HG02870 (cell line): ENCODE measurements at regions not wholly inside any gene's neighbourhood (a gene's known extent, or its start where the extent isn't known, plus 50 kb on each side); places are given as distances from the start of the nearest gene placed in this dataset.
A peak's percentile ranks its signal among the peaks of the same experiment; 100 is the strongest.

Experiments
- ATAC-seq: cut with Tn5 transposase; IDR thresholded peaks from one replicate; pipeline ENCODE4 v1.9.1; 2021; ENCODE audit warnings: mild to moderate bottlenecking, moderate library complexity; ENCODE audit not compliant: unreplicated experiment

GRCh38 chr4:142960867-142961644 lies 115.0 kb upstream of the INPP4B start:
- no peak for ATAC-seq

DNA sequence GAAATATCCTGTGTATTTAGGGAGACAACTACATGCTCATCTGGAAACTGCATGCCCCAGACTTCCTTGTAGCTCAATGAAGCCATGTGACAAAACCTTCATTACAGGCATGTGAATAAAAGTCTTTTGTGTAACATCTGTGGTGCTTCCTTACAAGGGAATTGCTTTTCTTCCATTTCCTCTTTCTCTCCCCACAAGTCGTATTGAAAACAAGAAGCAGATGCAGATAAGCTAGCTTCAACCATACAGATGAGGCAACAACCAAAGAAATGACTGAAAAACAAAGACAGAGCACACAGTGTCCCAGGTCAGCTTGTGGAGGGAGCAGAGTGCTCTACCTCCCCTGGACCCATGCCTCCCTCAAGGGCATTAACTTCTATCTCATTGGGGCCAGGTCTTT lies 115.8 kb upstream of the INPP4B start:
- peak; percentile 82 for ATAC-seq

DNA sequence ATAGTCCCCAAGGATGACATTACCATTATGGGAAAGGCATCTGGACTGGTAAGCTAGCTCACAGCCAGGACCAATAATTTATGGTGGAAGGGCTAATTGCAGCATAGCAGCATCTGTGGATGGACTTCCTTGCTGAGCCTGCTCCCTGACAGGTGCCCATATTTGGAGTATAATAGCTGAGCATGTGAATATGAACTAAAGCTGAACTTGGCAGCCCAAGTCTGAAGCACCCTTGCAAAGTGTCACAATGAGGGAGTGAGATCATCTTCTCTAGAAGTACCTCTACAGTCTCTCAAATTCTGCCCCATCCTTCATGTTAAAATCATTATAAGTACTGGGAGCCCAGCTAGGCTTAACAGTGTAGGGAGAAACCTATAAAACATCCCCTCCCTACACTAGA lies 128.2 kb upstream of the INPP4B start:
- ATAC-seq = no peak

DNA sequence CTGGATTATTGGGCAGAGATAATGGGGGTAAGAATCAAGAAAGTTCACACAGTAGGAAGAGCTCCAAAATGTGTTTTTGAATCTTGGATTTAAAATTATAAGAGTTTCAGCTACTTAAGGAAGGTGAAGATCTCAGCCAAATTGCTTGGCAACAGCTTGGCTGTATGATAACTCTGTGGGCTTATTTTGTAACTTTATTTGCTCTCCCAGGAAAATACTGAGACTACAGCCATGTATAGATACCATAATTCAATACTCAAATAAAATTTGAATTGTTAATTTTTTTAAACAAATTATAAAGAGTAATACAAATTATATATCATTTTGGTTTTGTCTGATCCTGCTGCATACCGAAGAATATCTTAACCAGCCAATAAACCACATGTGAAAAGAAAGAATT lies 129.5 kb upstream of the INPP4B start:
- ATAC-seq = no peak

DNA sequence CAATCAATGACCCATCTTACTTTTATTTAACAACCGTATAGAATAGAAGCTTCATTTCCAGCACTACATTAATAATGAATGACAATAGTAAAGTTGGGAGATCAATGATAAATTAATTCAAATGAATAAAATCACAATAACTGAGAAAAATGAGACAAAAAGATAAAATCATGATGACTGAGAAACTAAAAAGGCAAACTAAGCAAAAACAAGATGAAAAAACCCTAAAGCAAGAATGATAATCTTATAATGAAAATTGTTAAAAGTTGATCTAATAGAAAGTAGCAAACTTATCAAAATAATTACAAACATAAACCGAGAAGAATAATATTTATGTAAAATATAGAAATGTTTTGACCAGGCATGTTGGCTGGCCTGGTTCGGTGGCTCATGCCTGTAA lies 130.4 kb upstream of the INPP4B start:
- ATAC-seq = no peak

DNA sequence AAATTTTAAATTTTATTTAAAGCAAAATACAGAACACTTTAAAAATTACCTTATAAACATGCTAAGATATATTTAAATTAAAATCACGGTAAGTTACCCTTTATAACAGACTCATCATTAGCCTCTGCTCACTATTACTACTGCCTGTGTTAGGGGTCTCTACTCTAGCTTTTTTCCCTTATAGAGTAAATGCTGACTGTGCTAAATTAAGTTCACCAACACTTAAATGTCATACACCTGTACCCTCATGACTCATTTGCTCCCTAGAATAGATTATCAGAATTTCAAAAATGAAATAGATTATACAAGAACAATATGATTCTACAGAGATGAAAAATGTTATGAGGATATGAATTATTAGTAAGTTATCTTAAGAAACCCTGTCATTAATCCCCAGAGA lies 131.1 kb upstream of the INPP4B start:
- ATAC-seq = no peak

GRCh38 chr4:142983065-142983464 lies 137.0 kb upstream of the INPP4B start:
- ATAC-seq = no peak

DNA sequence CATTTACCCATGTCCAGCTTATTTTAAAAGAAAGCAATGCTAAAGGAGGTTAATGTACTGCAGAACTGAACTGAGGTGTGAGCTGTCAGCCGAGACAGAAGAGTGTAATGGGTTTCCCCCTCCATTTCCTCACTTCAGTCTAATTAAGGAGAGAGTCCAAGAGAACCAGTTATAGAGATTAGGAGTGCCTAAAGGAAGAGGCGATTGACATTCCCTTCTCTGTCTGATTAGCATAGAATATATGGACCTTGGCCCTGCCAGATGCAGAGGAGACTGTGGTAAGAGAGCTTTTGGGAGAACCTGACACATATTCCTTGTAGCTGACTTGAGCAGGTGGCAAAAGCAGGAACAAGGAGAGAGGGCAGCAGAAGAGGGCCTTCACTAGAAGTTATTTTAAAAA lies 137.5 kb upstream of the INPP4B start:
- ATAC-seq = no peak

DNA sequence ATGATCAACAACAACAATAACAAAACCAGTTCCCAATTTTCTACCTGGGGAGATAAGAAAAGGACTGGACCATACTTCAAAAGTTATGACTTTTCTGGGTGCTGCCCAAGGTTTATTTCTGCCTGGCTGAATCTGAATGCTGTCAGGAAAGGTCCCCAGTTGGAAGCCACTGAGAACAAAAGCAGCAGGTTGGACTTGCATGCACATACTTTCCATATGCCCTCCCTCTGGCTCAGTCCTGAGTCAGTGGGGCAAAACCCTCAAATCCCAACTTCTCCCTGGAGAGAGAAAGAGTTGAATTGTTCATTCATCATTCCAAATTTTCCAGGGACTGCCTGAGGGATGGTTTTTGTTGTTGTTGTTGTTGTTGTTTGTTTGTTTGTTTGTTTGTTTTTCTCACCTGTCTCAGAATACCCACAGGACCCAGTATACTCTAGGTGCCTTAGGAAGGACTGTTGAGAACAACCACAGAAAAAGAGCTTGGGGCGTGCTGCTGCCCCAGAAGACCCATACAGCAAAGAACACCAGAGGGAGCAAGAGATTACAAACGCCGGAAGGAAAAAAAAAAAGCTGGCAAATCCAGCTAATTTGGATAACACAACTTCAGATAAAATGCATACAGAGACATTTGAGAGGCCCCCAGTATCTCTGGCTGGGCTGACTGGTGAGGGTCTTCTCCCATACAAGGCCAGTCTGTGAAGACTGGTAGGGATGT lies 138.9 kb upstream of the INPP4B start:
- ATAC-seq = no peak

DNA sequence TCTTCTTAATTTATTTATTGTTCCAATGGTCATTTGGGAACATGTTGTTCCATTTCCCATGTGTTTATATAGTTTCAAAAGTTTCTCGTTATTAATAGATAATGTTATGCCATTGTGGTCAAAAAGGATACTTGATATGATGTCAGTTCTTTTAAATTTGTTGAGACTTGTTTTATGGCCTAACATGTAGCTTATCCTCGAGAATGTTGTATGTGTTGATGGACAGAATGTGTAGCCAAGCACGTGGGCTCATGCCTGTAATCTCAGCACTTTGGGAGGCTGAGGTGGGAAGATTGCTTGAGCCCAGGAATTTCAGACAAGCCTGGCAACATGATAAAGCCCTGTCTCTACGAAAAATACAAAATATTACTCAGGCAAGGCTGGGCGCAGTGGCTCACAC lies 168.5 kb upstream of the USP38 start:
- no peak for ATAC-seq

- no peak for ATAC-seq
These were observed 167.5 kb upstream of the USP38 start for GRCh38 chr4:143017210-143017609.

- ATAC-seq = no peak
These were observed 165.4 kb upstream of the USP38 start for GRCh38 chr4:143019351-143019750.

DNA sequence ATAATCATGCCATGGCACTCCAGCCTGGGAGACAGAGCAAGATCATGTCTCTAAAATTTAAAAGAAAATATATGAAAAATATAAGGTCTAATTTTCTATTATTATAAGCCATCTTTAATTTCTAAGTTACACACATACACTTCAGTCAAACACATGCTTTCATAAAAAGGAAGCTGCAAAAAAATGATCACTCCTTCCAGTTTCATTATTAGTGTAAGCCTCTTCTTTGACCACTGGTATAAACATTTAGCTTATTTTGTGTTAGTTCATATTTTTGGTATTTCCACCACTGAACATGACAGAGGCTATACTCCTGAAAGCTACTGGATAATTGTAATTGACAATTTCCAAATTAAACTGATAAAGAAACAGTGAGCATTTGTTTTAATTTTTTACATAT lies 163.3 kb upstream of the USP38 start:
- peak; percentile 77 for ATAC-seq

- ATAC-seq = no peak
These were observed 161.3 kb upstream of the USP38 start for GRCh38 chr4:143023239-143023918.

DNA sequence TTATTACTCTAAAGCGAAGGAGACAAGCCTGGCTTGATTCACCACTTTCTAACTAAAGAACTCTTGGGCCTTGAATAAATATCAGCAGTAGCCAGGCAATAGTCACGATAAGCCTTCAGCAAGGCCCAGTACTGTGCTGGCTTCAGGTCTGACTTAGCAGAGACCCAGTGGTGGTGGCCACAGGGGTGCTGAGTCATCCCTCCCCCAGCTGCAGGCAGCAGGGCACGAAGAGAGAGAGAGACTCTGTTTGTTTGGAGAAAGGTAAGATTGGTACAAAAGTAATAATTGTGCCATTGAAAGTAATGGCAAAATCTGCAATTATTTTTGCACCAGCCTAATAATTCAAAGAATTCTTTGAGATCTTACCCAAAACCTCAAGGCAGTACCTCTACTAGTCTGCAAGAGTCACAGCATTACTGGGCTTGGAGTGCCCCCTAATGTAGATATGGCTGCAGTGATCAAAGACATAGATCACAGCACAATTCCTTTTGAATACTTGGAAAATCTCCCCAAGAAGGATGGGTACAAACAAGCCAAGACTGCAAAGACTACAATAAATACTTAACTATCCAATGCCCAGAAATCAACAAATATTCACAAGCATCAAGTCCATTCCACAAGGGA lies 159.5 kb upstream of the USP38 start:
- peak; percentile 52 for ATAC-seq

GRCh38 chr4:143026459-143027170 lies 158.1 kb upstream of the USP38 start:
- ATAC-seq = no peak

- ATAC-seq = no peak
These were observed 149.1 kb upstream of the USP38 start for GRCh38 chr4:143035661-143036060.

GRCh38 chr4:143036443-143036842 lies 148.3 kb upstream of the USP38 start:
- ATAC-seq = no peak

- ATAC-seq = no peak
These were observed 138.3 kb upstream of the USP38 start for GRCh38 chr4:143046454-143046853.

DNA sequence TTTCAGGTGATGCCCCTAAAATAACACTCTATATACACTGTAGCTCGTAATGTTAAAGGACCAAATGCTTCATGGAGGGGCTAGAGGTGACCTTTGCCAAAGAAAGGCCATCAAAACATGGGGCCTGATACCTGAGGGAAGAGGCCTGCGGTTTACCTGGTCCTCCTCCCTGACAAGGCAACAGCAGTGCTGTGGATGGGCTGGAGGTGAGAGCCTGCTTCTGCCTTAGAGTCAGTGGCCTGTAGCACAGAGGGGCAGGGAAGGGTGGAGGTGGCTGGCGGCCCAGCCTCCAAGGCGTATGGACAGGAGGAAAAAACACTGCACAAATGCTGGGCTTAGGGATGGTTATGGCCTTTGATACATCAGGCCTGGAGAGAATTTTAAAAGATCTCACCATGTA lies 137.8 kb upstream of the USP38 start:
- no peak for ATAC-seq

- ATAC-seq = no peak
These were observed 129.7 kb upstream of the USP38 start for GRCh38 chr4:143054971-143055370.
